WTC11 (cell line): ENCODE measurements at regions not wholly inside any gene's neighbourhood (a gene's known extent, or its start where the extent isn't known, plus 50 kb on each side); places are given as distances from the start of the nearest gene placed in this dataset.

Source experiments
- ATAC-seq: fragments of 200-7000 bp; cut with Tn5 transposase; 2 replicates; pipeline ENCODE4 v1.10.0; 2021; ENCODE audit warnings: mild to moderate bottlenecking, moderate library complexity
- CTCF ChIA-PET: fragments of 300-600 bp; sonication (Branson Sonifier 250); formaldehyde crosslinking; loops from one replicate; lab custom pipeline; 2021; ENCODE audit warnings: antibody characterized with exemption; lab: Charles Lee
- POLR2A ChIA-PET: fragments of 350-600 bp; sonication (Branson Sonifier 250); formaldehyde crosslinking; loops from one replicate; lab custom pipeline; 2021; ENCODE audit warnings: antibody characterized with exemption; lab: Charles Lee
- DNase-seq: peaks from one replicate; pipeline ENCODE4 v3.0.0; 2021; ENCODE audit warnings: low spot score
- H3K27ac Mint-ChIP-seq: 2 replicates; pipeline ENCODE4 v1.8.0; 2021; ENCODE audit warnings: mixed read lengths
- H3K27me3 Mint-ChIP-seq: 2 replicates; pipeline ENCODE4 v1.8.0; 2021; ENCODE audit warnings: low read depth, mild to moderate bottlenecking, moderate library complexity, mixed read lengths
- H3K36me3 Mint-ChIP-seq: 2 replicates; pipeline ENCODE4 v1.8.0; 2021; ENCODE audit warnings: mixed read lengths
- H3K4me1 Mint-ChIP-seq: 2 replicates; pipeline ENCODE4 v1.8.0; 2022; ENCODE audit warnings: mixed read lengths
- H3K4me3 Mint-ChIP-seq: 2 replicates; pipeline ENCODE4 v1.8.0; 2021; ENCODE audit warnings: mild to moderate bottlenecking, moderate library complexity, mixed read lengths
- H3K9me3 Mint-ChIP-seq: 2 replicates; pipeline ENCODE4 v1.8.0; 2021; ENCODE audit warnings: mixed read lengths
- ATF1 ChIP-seq: sonication (generic); formaldehyde crosslinking; IDR thresholded peaks from 2 replicates; pipeline ENCODE4 v1.8.1; 2023; ENCODE audit warnings: mild to moderate bottlenecking, moderate library complexity, missing genetic modification reagents
- CBFB ChIP-seq: sonication (generic); formaldehyde crosslinking; IDR thresholded peaks from 2 replicates; pipeline ENCODE4 v1.8.1; 2022; ENCODE audit warnings: mild to moderate bottlenecking, low read depth, missing genetic modification reagents
- EMX1 ChIP-seq: fragments of 250-450 bp; sonication (Bioruptor Pico); IDR thresholded peaks from 2 replicates; pipeline ENCODE4 v1.8.0; 2021; ENCODE audit warnings: mild to moderate bottlenecking
- GABPB1 ChIP-seq: sonication (generic); formaldehyde crosslinking; IDR thresholded peaks from 2 replicates; pipeline ENCODE4 v1.8.1; 2023; ENCODE audit warnings: mild to moderate bottlenecking, missing genetic modification reagents
- MYBL2 ChIP-seq: sonication (generic); formaldehyde crosslinking; IDR thresholded peaks from 2 replicates; pipeline ENCODE4 v1.8.1; 2023; ENCODE audit warnings: mild to moderate bottlenecking, moderate library complexity, missing genetic modification reagents
- NFATC4 ChIP-seq: fragments of 250-450 bp; sonication (Bioruptor Pico); IDR thresholded peaks from 2 replicates; pipeline ENCODE4 v1.9.0; 2021; ENCODE audit warnings: mild to moderate bottlenecking
- NFYB ChIP-seq: sonication (generic); formaldehyde crosslinking; conservative IDR thresholded peaks from 2 replicates; pipeline ENCODE4 v1.8.0; 2022; ENCODE audit warnings: low read depth, missing genetic modification reagents
- NR3C1 ChIP-seq: sonication (generic); formaldehyde crosslinking; conservative IDR thresholded peaks from 2 replicates; pipeline ENCODE4 v1.8.1; 2023; ENCODE audit warnings: low read depth, mild to moderate bottlenecking, missing genetic modification reagents
- OVOL2 ChIP-seq: fragments of 250-450 bp; sonication (Bioruptor Pico); IDR thresholded peaks from 2 replicates; pipeline ENCODE4 v1.9.0; 2021; ENCODE audit warnings: mild to moderate bottlenecking, borderline replicate concordance
- PRRX2 ChIP-seq: fragments of 250-450 bp; sonication (Bioruptor Pico); IDR thresholded peaks from 2 replicates; pipeline ENCODE4 v1.8.0; 2021; ENCODE audit warnings: mild to moderate bottlenecking
- SMAD4 ChIP-seq: sonication (generic); formaldehyde crosslinking; IDR thresholded peaks from 2 replicates; pipeline ENCODE4 v1.8.0; 2022; ENCODE audit warnings: mild to moderate bottlenecking, missing genetic modification reagents
- SOX15 ChIP-seq: fragments of 250-450 bp; sonication (Bioruptor Pico); IDR thresholded peaks from 2 replicates; pipeline ENCODE4 v1.9.0; 2021; ENCODE audit warnings: mild to moderate bottlenecking
- ZNF121 ChIP-seq: sonication (generic); formaldehyde crosslinking; IDR thresholded peaks from 2 replicates; pipeline ENCODE4 v1.8.0; 2023; ENCODE audit warnings: missing genetic modification reagents
- ZNF219 ChIP-seq: sonication (generic); formaldehyde crosslinking; IDR thresholded peaks from 2 replicates; pipeline ENCODE4 v1.8.0; 2023; ENCODE audit warnings: missing genetic modification reagents, mild to moderate bottlenecking, borderline replicate concordance
- ZNF396 ChIP-seq: fragments of 250-450 bp; sonication (Bioruptor Pico); IDR thresholded peaks from 2 replicates; pipeline ENCODE4 v1.8.0; 2021; ENCODE audit warnings: mild to moderate bottlenecking, moderate library complexity, borderline replicate concordance
- TF ChIP-seq, protein P1 (sequence below): fragments of 200-600 bp; IDR thresholded peaks from 2 replicates; pipeline ENCODE4 v1.8.0; 2022; ENCODE audit warnings: antibody characterized with exemption
- TF ChIP-seq, protein P2 (sequence below): sonication (generic); formaldehyde crosslinking; IDR thresholded peaks from 2 replicates; pipeline ENCODE4 v1.8.0; 2022; ENCODE audit warnings: mild to moderate bottlenecking, missing genetic modification reagents
- TF ChIP-seq, protein P3 (sequence below): fragments of 250-450 bp; sonication (Bioruptor Pico); IDR thresholded peaks from 2 replicates; pipeline ENCODE4 v1.9.0; 2021; ENCODE audit warnings: mild to moderate bottlenecking
- TF ChIP-seq, protein P4 (sequence below): sonication (generic); formaldehyde crosslinking; IDR thresholded peaks from 2 replicates; pipeline ENCODE4 v1.8.1; 2023; ENCODE audit warnings: mild to moderate bottlenecking, missing genetic modification reagents, moderate library complexity
- TF ChIP-seq, protein P5 (sequence below): sonication (generic); formaldehyde crosslinking; IDR thresholded peaks from 2 replicates; pipeline ENCODE4 v1.8.1; 2022; ENCODE audit warnings: mild to moderate bottlenecking, moderate library complexity, missing genetic modification reagents
- TF ChIP-seq, protein P6 (sequence below): sonication (generic); formaldehyde crosslinking; IDR thresholded peaks from 2 replicates; pipeline ENCODE4 v1.8.1; 2023; ENCODE audit warnings: mild to moderate bottlenecking, missing genetic modification reagents, moderate library complexity
- TF ChIP-seq, protein P7 (sequence below): sonication (generic); formaldehyde crosslinking; conservative IDR thresholded peaks from 2 replicates; pipeline ENCODE4 v1.8.1; 2022; ENCODE audit warnings: mild to moderate bottlenecking, missing genetic modification reagents
- TF ChIP-seq, protein P8 (sequence below): sonication (generic); formaldehyde crosslinking; IDR thresholded peaks from 2 replicates; pipeline ENCODE4 v1.8.1; 2022; ENCODE audit warnings: low read depth, missing genetic modification reagents, borderline replicate concordance
- TF ChIP-seq, protein P9 (sequence below): sonication (generic); formaldehyde crosslinking; IDR thresholded peaks from 2 replicates; pipeline ENCODE4 v1.8.1; 2023; ENCODE audit warnings: mild to moderate bottlenecking, missing genetic modification reagents

DNA sequence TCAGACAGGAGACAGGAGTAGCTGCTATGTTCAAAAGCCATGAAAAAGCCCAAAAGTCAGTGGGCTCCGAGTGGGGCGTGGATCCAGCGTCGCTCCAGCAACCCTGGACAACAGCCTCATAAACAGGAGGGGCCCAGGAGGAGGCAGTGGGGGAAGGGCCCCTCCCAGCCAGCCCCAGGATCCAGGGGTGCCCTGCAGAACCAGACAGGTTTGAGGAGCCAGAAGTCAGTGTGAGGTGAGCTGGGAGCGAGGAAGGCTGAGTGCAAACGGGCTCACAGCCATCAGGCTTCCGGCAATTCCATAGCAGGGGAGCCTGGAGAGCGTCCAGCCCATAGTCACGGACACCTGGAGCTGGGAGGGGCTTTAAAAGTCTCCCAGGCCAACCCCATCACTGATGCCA, 217.7 kb downstream of the MN1 start:
- TF ChIP-seq, protein P1, sequence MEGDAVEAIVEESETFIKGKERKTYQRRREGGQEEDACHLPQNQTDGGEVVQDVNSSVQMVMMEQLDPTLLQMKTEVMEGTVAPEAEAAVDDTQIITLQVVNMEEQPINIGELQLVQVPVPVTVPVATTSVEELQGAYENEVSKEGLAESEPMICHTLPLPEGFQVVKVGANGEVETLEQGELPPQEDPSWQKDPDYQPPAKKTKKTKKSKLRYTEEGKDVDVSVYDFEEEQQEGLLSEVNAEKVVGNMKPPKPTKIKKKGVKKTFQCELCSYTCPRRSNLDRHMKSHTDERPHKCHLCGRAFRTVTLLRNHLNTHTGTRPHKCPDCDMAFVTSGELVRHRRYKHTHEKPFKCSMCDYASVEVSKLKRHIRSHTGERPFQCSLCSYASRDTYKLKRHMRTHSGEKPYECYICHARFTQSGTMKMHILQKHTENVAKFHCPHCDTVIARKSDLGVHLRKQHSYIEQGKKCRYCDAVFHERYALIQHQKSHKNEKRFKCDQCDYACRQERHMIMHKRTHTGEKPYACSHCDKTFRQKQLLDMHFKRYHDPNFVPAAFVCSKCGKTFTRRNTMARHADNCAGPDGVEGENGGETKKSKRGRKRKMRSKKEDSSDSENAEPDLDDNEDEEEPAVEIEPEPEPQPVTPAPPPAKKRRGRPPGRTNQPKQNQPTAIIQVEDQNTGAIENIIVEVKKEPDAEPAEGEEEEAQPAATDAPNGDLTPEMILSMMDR = no peak
- TF ChIP-seq GABPB1 (CRISPR knock-in tag) = no peak
- TF ChIP-seq ZNF121 (CRISPR knock-in tag) = no peak
- TF ChIP-seq NFATC4 = no peak
- TF ChIP-seq, protein P2, sequence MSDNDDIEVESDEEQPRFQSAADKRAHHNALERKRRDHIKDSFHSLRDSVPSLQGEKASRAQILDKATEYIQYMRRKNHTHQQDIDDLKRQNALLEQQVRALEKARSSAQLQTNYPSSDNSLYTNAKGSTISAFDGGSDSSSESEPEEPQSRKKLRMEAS (CRISPR knock-in tag) = no peak
- ChIA-PET CTCF (no interaction called here), POLR2A (no interaction called here)
- Mint-ChIP-seq H3K4me3 (no peak overlapping the region), H3K36me3 (no peaks in the 10 kb centered on the region), H3K4me1 (no peaks in the 10 kb centered on the region), H3K27ac (no peak overlapping the region), H3K27me3 (no peaks in the 10 kb centered on the region; the same call in none of the 2 replicates), H3K9me3 (peaks cover 1% of the 10 kb centered on the region)
- DNase-seq (no peak), ATAC-seq (no peak)

DNA sequence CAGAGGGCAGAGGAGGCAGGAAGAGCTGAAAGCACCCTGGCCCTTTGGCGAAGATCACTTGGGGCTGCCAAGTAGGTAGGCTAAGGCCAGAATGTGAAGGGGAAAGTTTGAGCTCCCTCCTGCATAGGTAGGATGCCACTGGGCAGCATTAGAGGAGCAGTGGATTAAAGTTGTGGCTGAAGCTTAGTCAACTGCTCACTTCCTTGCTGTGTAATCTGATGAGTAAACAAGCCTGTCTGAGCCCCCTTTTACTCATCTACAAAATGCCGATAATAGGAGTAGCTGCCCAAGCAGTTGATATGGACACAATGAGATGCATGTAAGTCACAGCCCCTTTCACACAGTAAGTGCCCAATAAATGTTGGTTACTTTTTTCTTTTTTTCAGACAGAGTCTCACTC, 216.4 kb downstream of the MN1 start:
- POLR2A ChIA-PET = no interaction called here

More for the DNA sequence above, 216.4 kb downstream of the MN1 start:
- Mint-ChIP-seq H3K27me3 (no peaks in the 10 kb centered on the region; the same call in none of the 2 replicates), H3K4me3 (no peak overlapping the region), H3K9me3 (peaks cover 5% of the 10 kb centered on the region), H3K27ac (no peak overlapping the region), H3K36me3 (no peaks in the 10 kb centered on the region), H3K4me1 (no peaks in the 10 kb centered on the region)
- DNase-seq (no peak), ATAC-seq (no peak)
- CTCF ChIA-PET = interaction anchor here (0.6 to 1.6 kb wide), 2 partner anchors 14 to 110 kb away, joined by 3 to 4 read pairs; no protein-coding TSS in a partner anchor
- no peak for TF ChIP-seq ZNF219 (CRISPR knock-in tag)
- no peak for TF ChIP-seq SMAD4 (CRISPR knock-in tag)
- no peak for TF ChIP-seq GABPB1 (CRISPR knock-in tag)
- TF ChIP-seq CBFB (CRISPR knock-in tag) = no peak
- TF ChIP-seq, protein P3, sequence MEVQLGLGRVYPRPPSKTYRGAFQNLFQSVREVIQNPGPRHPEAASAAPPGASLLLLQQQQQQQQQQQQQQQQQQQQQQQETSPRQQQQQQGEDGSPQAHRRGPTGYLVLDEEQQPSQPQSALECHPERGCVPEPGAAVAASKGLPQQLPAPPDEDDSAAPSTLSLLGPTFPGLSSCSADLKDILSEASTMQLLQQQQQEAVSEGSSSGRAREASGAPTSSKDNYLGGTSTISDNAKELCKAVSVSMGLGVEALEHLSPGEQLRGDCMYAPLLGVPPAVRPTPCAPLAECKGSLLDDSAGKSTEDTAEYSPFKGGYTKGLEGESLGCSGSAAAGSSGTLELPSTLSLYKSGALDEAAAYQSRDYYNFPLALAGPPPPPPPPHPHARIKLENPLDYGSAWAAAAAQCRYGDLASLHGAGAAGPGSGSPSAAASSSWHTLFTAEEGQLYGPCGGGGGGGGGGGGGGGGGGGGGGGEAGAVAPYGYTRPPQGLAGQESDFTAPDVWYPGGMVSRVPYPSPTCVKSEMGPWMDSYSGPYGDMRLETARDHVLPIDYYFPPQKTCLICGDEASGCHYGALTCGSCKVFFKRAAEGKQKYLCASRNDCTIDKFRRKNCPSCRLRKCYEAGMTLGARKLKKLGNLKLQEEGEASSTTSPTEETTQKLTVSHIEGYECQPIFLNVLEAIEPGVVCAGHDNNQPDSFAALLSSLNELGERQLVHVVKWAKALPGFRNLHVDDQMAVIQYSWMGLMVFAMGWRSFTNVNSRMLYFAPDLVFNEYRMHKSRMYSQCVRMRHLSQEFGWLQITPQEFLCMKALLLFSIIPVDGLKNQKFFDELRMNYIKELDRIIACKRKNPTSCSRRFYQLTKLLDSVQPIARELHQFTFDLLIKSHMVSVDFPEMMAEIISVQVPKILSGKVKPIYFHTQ (CRISPR knock-in tag) = no peak
- no peak for TF ChIP-seq SOX15 (CRISPR knock-in tag)
- TF ChIP-seq OVOL2 (CRISPR knock-in tag) = no peak
- no peak for TF ChIP-seq ZNF396
- TF ChIP-seq, protein P4, sequence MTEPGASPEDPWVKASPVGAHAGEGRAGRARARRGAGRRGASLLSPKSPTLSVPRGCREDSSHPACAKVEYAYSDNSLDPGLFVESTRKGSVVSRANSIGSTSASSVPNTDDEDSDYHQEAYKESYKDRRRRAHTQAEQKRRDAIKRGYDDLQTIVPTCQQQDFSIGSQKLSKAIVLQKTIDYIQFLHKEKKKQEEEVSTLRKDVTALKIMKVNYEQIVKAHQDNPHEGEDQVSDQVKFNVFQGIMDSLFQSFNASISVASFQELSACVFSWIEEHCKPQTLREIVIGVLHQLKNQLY (CRISPR knock-in tag) = no peak
- no peak for TF ChIP-seq EMX1 (CRISPR knock-in tag)
- TF ChIP-seq, protein P5, sequence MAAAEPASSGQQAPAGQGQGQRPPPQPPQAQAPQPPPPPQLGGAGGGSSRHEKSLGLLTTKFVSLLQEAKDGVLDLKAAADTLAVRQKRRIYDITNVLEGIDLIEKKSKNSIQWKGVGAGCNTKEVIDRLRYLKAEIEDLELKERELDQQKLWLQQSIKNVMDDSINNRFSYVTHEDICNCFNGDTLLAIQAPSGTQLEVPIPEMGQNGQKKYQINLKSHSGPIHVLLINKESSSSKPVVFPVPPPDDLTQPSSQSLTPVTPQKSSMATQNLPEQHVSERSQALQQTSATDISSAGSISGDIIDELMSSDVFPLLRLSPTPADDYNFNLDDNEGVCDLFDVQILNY (CRISPR knock-in tag) = no peak
- TF ChIP-seq NR3C1 (CRISPR knock-in tag) = no peak
- TF ChIP-seq, protein P6, sequence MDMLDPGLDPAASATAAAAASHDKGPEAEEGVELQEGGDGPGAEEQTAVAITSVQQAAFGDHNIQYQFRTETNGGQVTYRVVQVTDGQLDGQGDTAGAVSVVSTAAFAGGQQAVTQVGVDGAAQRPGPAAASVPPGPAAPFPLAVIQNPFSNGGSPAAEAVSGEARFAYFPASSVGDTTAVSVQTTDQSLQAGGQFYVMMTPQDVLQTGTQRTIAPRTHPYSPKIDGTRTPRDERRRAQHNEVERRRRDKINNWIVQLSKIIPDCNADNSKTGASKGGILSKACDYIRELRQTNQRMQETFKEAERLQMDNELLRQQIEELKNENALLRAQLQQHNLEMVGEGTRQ (CRISPR knock-in tag) = no peak
- TF ChIP-seq, protein P7, sequence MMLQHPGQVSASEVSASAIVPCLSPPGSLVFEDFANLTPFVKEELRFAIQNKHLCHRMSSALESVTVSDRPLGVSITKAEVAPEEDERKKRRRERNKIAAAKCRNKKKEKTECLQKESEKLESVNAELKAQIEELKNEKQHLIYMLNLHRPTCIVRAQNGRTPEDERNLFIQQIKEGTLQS (CRISPR knock-in tag) = no peak
- TF ChIP-seq NFYB (CRISPR knock-in tag) = no peak
- no peak for TF ChIP-seq MYBL2 (CRISPR knock-in tag)
- TF ChIP-seq, protein P8, sequence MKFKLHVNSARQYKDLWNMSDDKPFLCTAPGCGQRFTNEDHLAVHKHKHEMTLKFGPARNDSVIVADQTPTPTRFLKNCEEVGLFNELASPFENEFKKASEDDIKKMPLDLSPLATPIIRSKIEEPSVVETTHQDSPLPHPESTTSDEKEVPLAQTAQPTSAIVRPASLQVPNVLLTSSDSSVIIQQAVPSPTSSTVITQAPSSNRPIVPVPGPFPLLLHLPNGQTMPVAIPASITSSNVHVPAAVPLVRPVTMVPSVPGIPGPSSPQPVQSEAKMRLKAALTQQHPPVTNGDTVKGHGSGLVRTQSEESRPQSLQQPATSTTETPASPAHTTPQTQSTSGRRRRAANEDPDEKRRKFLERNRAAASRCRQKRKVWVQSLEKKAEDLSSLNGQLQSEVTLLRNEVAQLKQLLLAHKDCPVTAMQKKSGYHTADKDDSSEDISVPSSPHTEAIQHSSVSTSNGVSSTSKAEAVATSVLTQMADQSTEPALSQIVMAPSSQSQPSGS (CRISPR knock-in tag) = no peak
- no peak for TF ChIP-seq ATF1 (CRISPR knock-in tag)
- no peak for TF ChIP-seq PRRX2 (CRISPR knock-in tag)
- TF ChIP-seq, protein P9, sequence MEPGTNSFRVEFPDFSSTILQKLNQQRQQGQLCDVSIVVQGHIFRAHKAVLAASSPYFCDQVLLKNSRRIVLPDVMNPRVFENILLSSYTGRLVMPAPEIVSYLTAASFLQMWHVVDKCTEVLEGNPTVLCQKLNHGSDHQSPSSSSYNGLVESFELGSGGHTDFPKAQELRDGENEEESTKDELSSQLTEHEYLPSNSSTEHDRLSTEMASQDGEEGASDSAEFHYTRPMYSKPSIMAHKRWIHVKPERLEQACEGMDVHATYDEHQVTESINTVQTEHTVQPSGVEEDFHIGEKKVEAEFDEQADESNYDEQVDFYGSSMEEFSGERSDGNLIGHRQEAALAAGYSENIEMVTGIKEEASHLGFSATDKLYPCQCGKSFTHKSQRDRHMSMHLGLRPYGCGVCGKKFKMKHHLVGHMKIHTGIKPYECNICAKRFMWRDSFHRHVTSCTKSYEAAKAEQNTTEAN (CRISPR knock-in tag) = no peak
